K562 (cell line): ENCODE measurements at regions not wholly inside any gene's neighbourhood (a gene's known extent, or its start where the extent isn't known, plus 50 kb on each side); places are given as distances from the start of the nearest gene placed in this dataset.

Experiments
- ATAC-seq: fragments of 200-7000 bp; cut with Tn5 transposase; 3 replicates; pipeline ENCODE4 v1.9.1; 2020; ENCODE audit warnings: moderate library complexity
- BruUV-seq: library from RNA; stranded (reverse); fragments of 400-500 nt; replicated peaks from 2 replicates; lab custom pipeline; 2021; lab: Mats Ljungman, UMichigan
- CTCF ChIA-PET: fragments of 300-600 bp; formaldehyde crosslinking; extraction: SDS; loops from one replicate; lab custom pipeline; 2021; ENCODE audit warnings: low intra/inter-chr PET ratio; lab: Yijun Ruan, JAX
- POLR2A ChIA-PET: fragments of 300-600, 350-650 bp; sonication (Branson Sonifier 250); formaldehyde crosslinking; extraction: SDS; loops from one replicate; lab custom pipeline; 2021; ENCODE audit warnings: antibody characterized with exemption, inconsistent platforms; lab: Yijun Ruan, JAX
- DNase-seq, 4 experiments: peaks; one replicate each; pipeline versions ENCODE4 v3.0.0 to v3.0.0-alpha.2; 2011 to 2018; ENCODE audit warnings: low spot score in 3 of 4, mixed read lengths in 3 of 4; ENCODE audit errors: extremely low read depth in 1 of 4
- FAIRE-seq: peaks from 2 replicates; lab custom pipeline; 2011; peaks lifted over from hg19 to GRCh38; lab: Jason Lieb, UNC
- H2AFZ ChIP-seq: 2 replicates; pipeline ENCODE4 v1.6.0; 2011; ENCODE audit warnings: low read depth, low read length, control low read depth, inconsistent platforms
- H3K27ac ChIP-seq: fragments of 200-600 bp; 3 replicates; pipeline ENCODE4 v1.8.0; 2011; ENCODE audit warnings: low read depth, mild to moderate bottlenecking, control low read depth, inconsistent platforms, low read length, moderate library complexity, mixed read lengths; ENCODE audit errors: extremely low read depth
- H3K27me3 ChIP-seq, 2 experiments: fragments of 300-600 bp in 1 of 2; 2 replicates in 1 of 2; 3 replicates in 1 of 2; pipeline versions ENCODE4 v1.6.0 to v1.8.0; 2011; ENCODE audit warnings: inconsistent platforms in 2 of 2, low read length in 2 of 2, mild to moderate bottlenecking in 1 of 2, mixed read lengths in 1 of 2, moderate library complexity in 1 of 2; ENCODE audit not compliant: control insufficient read depth in 2 of 2, insufficient read depth in 2 of 2
- H3K36me3 ChIP-seq: fragments of 300-600 bp; 3 replicates; pipeline ENCODE4 v1.8.0; 2011; ENCODE audit warnings: mild to moderate bottlenecking, low read length, inconsistent platforms; ENCODE audit not compliant: control insufficient read depth, insufficient read depth
- H3K4me1 ChIP-seq, 2 experiments: fragments of 200-600 bp in 1 of 2; replicated peaks in 1 of 2; 2 replicates in 1 of 2; 3 replicates in 1 of 2; pipeline versions ENCODE4 v1.5.1 to v1.8.0; 2011; ENCODE audit warnings: inconsistent platforms in 2 of 2, low read length in 2 of 2, mild to moderate bottlenecking in 1 of 2, mixed read lengths in 1 of 2, moderate library complexity in 1 of 2; ENCODE audit not compliant: control insufficient read depth in 2 of 2, insufficient read depth in 2 of 2
- H3K4me2 ChIP-seq: 2 replicates; pipeline ENCODE4 v1.6.1; 2011; ENCODE audit warnings: low read length, control low read depth, inconsistent platforms, mixed read lengths; ENCODE audit not compliant: insufficient read depth
- H3K4me3 ChIP-seq: fragments of 200-600 bp; sonication (generic), shearing (Covaris generic); 2 replicates; pipeline ENCODE4 v1.5.1; 2016; ENCODE audit warnings: control low read depth, inconsistent platforms
- H3K79me2 ChIP-seq: fragments of 200-600 bp; 3 replicates; pipeline ENCODE4 v1.8.0; 2011; ENCODE audit warnings: low read length, inconsistent platforms; ENCODE audit not compliant: control insufficient read depth, insufficient read depth
- H3K9ac ChIP-seq, 2 experiments: 2 replicates each; pipeline versions ENCODE4 v1.6.0 to v1.6.1; 2011; ENCODE audit warnings: low read depth in 2 of 2, low read length in 2 of 2, control low read depth in 1 of 2, inconsistent platforms in 1 of 2, mild to moderate bottlenecking in 1 of 2, mixed read lengths in 1 of 2; ENCODE audit not compliant: insufficient read depth in 1 of 2
- H3K9me1 ChIP-seq: one replicate; pipeline ENCODE4 v1.6.0; 2011; ENCODE audit warnings: inconsistent platforms, mild to moderate bottlenecking, low read length, moderate library complexity; ENCODE audit not compliant: control insufficient read depth, insufficient read depth
- H3K9me3 ChIP-seq: replicated peaks from 2 replicates; pipeline ENCODE4 v1.5.1; 2011; ENCODE audit warnings: low read depth, low read length, inconsistent platforms; ENCODE audit not compliant: control insufficient read depth, insufficient read depth
- H4K20me1 ChIP-seq: replicated peaks from 2 replicates; pipeline ENCODE4 v1.6.1; 2011; ENCODE audit warnings: low read length, inconsistent platforms, mixed read lengths; ENCODE audit not compliant: control insufficient read depth, insufficient read depth
- ADNP ChIP-seq: fragments of 200-800 bp; sonication (Bioruptor generic); IDR thresholded peaks from 2 replicates; pipeline ENCODE4 v1.6.1; 2016; ENCODE audit warnings: missing genetic modification characterization, missing compliant biosample characterization
- ARHGAP35 ChIP-seq: fragments of 450-650 bp; IDR thresholded peaks from 2 replicates; pipeline ENCODE4 v1.6.1; 2018; ENCODE audit not compliant: partially characterized antibody
- CBFA2T3 ChIP-seq: fragments of 450-650 bp; IDR thresholded peaks from 2 replicates; pipeline ENCODE4 v1.6.1; 2017
- HDAC2 ChIP-seq: fragments of 450-650 bp; IDR thresholded peaks from 2 replicates; pipeline ENCODE4 v1.6.1; 2016; ENCODE audit warnings: mild to moderate bottlenecking
- HDAC3 ChIP-seq: fragments of 450-650 bp; IDR thresholded peaks from 2 replicates; pipeline ENCODE4 v1.6.1; 2018; ENCODE audit warnings: borderline replicate concordance, mild to moderate bottlenecking, moderate library complexity; ENCODE audit not compliant: partially characterized antibody
- MTA1 ChIP-seq: fragments of 450-650 bp; IDR thresholded peaks from 2 replicates; pipeline ENCODE4 v1.6.1; 2017; ENCODE audit warnings: borderline replicate concordance
- TOE1 ChIP-seq, 2 experiments: fragments of 450-650 bp in 1 of 2; sonication (generic) in 1 of 2; formaldehyde crosslinking in 1 of 2; IDR thresholded peaks; 2 replicates each; pipeline versions ENCODE4 v1.7.1 to v1.8.0; 2016 to 2022; ENCODE audit warnings: borderline replicate concordance in 2 of 2, mild to moderate bottlenecking in 2 of 2, antibody characterized with exemption in 1 of 2, inconsistent platforms in 1 of 2, low read depth in 1 of 2, missing genetic modification reagents in 1 of 2, moderate library complexity in 1 of 2
- TSC22D4 ChIP-seq: fragments of 450-650 bp; IDR thresholded peaks from 2 replicates; pipeline ENCODE4 v1.6.1; 2016; ENCODE audit warnings: missing genetic modification characterization, missing biosample characterization, control low read depth
- ZFX ChIP-seq: sonication (generic); formaldehyde crosslinking; IDR thresholded peaks from 2 replicates; pipeline ENCODE4 v1.8.0; 2022; ENCODE audit warnings: mild to moderate bottlenecking, missing genetic modification reagents, moderate library complexity
- ZNF311 ChIP-seq: fragments of 250-450 bp; sonication (Bioruptor Pico); IDR thresholded peaks from 2 replicates; pipeline ENCODE4 v1.4.0; 2020; ENCODE audit warnings: mild to moderate bottlenecking, moderate library complexity
- ZNF41 ChIP-seq: fragments of 250-450 bp; sonication (Bioruptor Pico); conservative IDR thresholded peaks from 2 replicates; pipeline ENCODE4 v1.4.0; 2020; ENCODE audit warnings: mild to moderate bottlenecking
- ZNF511 ChIP-seq: sonication (generic); formaldehyde crosslinking; IDR thresholded peaks from 2 replicates; pipeline ENCODE4 v1.8.0; 2022; ENCODE audit warnings: mild to moderate bottlenecking, missing genetic modification reagents
- WGBS: fragments of 100-300 bp; shearing (Covaris generic); methylation state at CpG from one replicate; pipeline ENCODE4 v1.1.6; 2016; ENCODE audit warnings: low coverage, mixed read lengths; ENCODE audit not compliant: insufficient coverage; ENCODE audit errors: missing lambda C conversion rate; 5-methylcytosine and 5-hydroxymethylcytosine counted together
- in situ Hi-C: fragments of 300-500 bp; cut with MboI; formaldehyde crosslinking; loops from 4 replicates; pipeline ENCODE4 v1.15.0; 2018; ENCODE audit warnings: inconsistent platforms, mixed read lengths
- intact Hi-C: fragments of 100-400 bp; cut with micrococcal nuclease; formaldehyde crosslinking; loops from 2 replicates; pipeline ENCODE4 v1.14.2; 2022
- TF ChIP-seq, protein P1 (sequence below), 2 experiments: fragments of 450-650 bp; IDR thresholded peaks; 2 replicates each; pipeline ENCODE4 v1.6.1; 2016

DNA sequence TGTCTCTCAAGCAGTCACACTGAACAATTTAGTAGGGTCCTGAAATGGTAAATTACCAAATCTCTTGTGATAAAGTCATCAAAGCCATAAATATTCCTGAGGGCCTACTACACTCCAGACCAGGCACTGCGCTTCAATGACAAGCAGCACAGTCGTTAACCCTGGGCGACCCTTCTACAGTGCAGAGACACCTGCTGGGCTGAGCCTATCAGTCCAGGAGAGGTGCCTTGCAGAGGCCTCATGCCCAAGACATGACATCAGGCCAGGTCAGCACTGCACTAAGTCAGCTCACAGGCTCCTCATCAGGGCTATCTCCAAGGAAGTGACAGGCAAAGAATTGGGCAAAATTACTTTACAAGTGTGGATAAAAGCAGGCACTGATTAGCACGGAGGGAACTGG, 166.4 kb upstream of the EPB41L3 start:
- WGBS, result 0% methylated on average over 4 of the region's 4 CpGs
- Histone ChIP-seq H2AFZ (no peak overlapping the region), H3K27ac (no peak overlapping the region), H3K4me3 (no peak overlapping the region), H3K9me1 (no peaks in the 10 kb centered on the region), H4K20me1 (no peaks in the 10 kb centered on the region), H3K79me2 (no peaks in the 10 kb centered on the region), H3K4me2 (no peak overlapping the region), H3K9ac (no peak overlapping the region), H3K9me3 (no peaks in the 10 kb centered on the region; the same call in 1 of the 2 replicates), H3K4me1 (no peaks in the 10 kb centered on the region), H3K36me3 (no peaks in the 10 kb centered on the region), H3K27me3 (no peaks in the 10 kb centered on the region)
- BruUV-seq, result no TSS peak
- ChIA-PET POLR2A (no interaction called here), CTCF (no interaction called here)
- no peak for DNase-seq
- in situ Hi-C loops (no loop called here), intact Hi-C loops (no loop called here)
- no peak for FAIRE-seq
- no peak for TF ChIP-seq ZFX (CRISPR knock-in tag)
- no peak for TF ChIP-seq HDAC3
- TF ChIP-seq, protein P1, sequence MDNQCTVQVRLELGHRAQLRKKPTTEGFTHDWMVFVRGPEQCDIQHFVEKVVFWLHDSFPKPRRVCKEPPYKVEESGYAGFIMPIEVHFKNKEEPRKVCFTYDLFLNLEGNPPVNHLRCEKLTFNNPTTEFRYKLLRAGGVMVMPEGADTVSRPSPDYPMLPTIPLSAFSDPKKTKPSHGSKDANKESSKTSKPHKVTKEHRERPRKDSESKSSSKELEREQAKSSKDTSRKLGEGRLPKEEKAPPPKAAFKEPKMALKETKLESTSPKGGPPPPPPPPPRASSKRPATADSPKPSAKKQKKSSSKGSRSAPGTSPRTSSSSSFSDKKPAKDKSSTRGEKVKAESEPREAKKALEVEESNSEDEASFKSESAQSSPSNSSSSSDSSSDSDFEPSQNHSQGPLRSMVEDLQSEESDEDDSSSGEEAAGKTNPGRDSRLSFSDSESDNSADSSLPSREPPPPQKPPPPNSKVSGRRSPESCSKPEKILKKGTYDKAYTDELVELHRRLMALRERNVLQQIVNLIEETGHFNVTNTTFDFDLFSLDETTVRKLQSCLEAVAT (IDR thresholded peaks at IDR 0.05), result no peak
- TF ChIP-seq CBFA2T3, result no peak
- ATAC-seq, result no peak

DNA sequence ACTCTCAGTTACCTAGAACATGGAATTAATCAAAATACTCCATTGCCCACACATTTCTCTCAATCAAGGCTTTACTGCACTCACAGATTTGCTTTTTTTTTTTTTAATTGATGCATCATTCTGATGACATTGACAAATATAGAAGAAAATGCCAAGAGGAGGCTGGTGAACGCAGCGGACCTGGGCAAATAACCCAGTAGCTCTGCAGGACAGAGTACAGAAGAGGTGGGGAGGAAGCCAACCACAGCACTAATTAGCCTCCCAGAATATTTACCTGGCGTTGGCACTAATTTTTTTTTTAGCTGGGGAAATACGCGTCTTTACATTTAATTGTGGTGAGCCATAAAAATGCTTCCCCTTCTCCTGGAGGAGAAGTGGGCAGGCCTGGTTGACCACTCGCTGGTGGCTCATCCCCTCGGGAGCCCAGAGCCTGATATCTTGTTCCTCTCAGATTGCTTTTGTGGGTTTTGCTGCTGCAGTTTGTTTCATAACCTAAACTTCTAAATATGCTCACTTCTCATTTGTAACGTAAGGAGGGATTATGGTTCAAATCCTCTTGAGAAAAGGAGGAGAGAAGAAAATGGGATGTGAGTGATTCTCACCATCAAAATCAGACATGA, 165.8 kb upstream of the EPB41L3 start:
- no peaks in the 10 kb centered on the region for H3K9me1 ChIP-seq
- H2AFZ ChIP-seq, result no peak overlapping the region
- ChIA-PET POLR2A (no interaction called here), CTCF (no interaction called here)
- no peak for FAIRE-seq
- no peak for DNase-seq
- H3K4me3 ChIP-seq, result no peak overlapping the region
- no peaks in the 10 kb centered on the region for H4K20me1 ChIP-seq
- BruUV-seq, result no TSS peak
- no peak overlapping the region for H3K27ac ChIP-seq
- no peak overlapping the region for H3K4me2 ChIP-seq
- ATAC-seq, result no peak
- no peaks in the 10 kb centered on the region; the same call in 1 of the 2 replicates for H3K9me3 ChIP-seq
- H3K79me2 ChIP-seq, result no peaks in the 10 kb centered on the region
- 1% methylated on average over 8 of the region's 8 CpGs for WGBS
- no peak overlapping the region for H3K9ac ChIP-seq
- H3K36me3 ChIP-seq, result no peaks in the 10 kb centered on the region
- no peaks in the 10 kb centered on the region for H3K27me3 ChIP-seq
- intact Hi-C loops, result no loop called here
- in situ Hi-C loops, result no loop called here
- no peaks in the 10 kb centered on the region for H3K4me1 ChIP-seq
- TF ChIP-seq ZNF311, result no peak
- TF ChIP-seq ZNF41 (CRISPR knock-in tag), result no peak
- TF ChIP-seq ADNP (tag), result no peak
- TF ChIP-seq ZFX (CRISPR knock-in tag), result no peak
- TF ChIP-seq HDAC2, result no peak
- no peak for TF ChIP-seq ARHGAP35
- no peak for TF ChIP-seq MTA1
- no peak for TF ChIP-seq TOE1 (IDR thresholded peaks at IDR 0.05; ENCODE audit: borderline replicate concordance)
- no peak for TF ChIP-seq TOE1 (CRISPR knock-in tag; IDR thresholded peaks at IDR 0.05; ENCODE audit: borderline replicate concordance, low read depth)
- TF ChIP-seq TSC22D4 (tag), result no peak
- no peak for TF ChIP-seq ZNF511 (CRISPR knock-in tag)
